WTC11 (cell line): ENCODE measurements at regions not wholly inside any gene's neighbourhood (a gene's known extent, or its start where the extent isn't known, plus 50 kb on each side); places are given as distances from the start of the nearest gene placed in this dataset.
A peak's percentile ranks its signal among the peaks of the same experiment; 100 is the strongest.
"Not testable (repeated sequence)": the region's sequence is repeated elsewhere in the genome, so short reads cannot be mapped to it uniquely, and the experiment has no call there.

ENCODE experiments used
- ATAC-seq: fragments of 200-7000 bp; cut with Tn5 transposase; 2 replicates; pipeline ENCODE4 v1.10.0; 2021; ENCODE audit warnings: mild to moderate bottlenecking, moderate library complexity
- CTCF ChIA-PET: fragments of 300-600 bp; sonication (Branson Sonifier 250); formaldehyde crosslinking; loops from one replicate; lab custom pipeline; 2021; ENCODE audit warnings: antibody characterized with exemption; lab: Charles Lee
- POLR2A ChIA-PET: fragments of 350-600 bp; sonication (Branson Sonifier 250); formaldehyde crosslinking; loops from one replicate; lab custom pipeline; 2021; ENCODE audit warnings: antibody characterized with exemption; lab: Charles Lee
- DNase-seq: peaks from one replicate; pipeline ENCODE4 v3.0.0; 2021; ENCODE audit warnings: low spot score
- H3K27ac Mint-ChIP-seq: 2 replicates; pipeline ENCODE4 v1.8.0; 2021; ENCODE audit warnings: mixed read lengths
- H3K27me3 Mint-ChIP-seq: 2 replicates; pipeline ENCODE4 v1.8.0; 2021; ENCODE audit warnings: low read depth, mild to moderate bottlenecking, moderate library complexity, mixed read lengths
- H3K36me3 Mint-ChIP-seq: 2 replicates; pipeline ENCODE4 v1.8.0; 2021; ENCODE audit warnings: mixed read lengths
- H3K4me1 Mint-ChIP-seq: 2 replicates; pipeline ENCODE4 v1.8.0; 2022; ENCODE audit warnings: mixed read lengths
- H3K4me3 Mint-ChIP-seq: 2 replicates; pipeline ENCODE4 v1.8.0; 2021; ENCODE audit warnings: mild to moderate bottlenecking, moderate library complexity, mixed read lengths
- H3K9me3 Mint-ChIP-seq: 2 replicates; pipeline ENCODE4 v1.8.0; 2021; ENCODE audit warnings: mixed read lengths
- CBFB ChIP-seq: sonication (generic); formaldehyde crosslinking; IDR thresholded peaks from 2 replicates; pipeline ENCODE4 v1.8.1; 2022; ENCODE audit warnings: mild to moderate bottlenecking, low read depth, missing genetic modification reagents
- CTCF ChIP-seq: fragments of 200-600 bp; IDR thresholded peaks from 2 replicates; pipeline ENCODE4 v1.8.0; 2022; ENCODE audit warnings: antibody characterized with exemption
- ERG ChIP-seq: fragments of 250-450 bp; sonication (Bioruptor Pico); IDR thresholded peaks from 2 replicates; pipeline ENCODE4 v1.8.0; 2021; ENCODE audit warnings: mild to moderate bottlenecking
- FOXK1 ChIP-seq: sonication (generic); formaldehyde crosslinking; IDR thresholded peaks from 2 replicates; pipeline ENCODE4 v1.8.0; 2022; ENCODE audit warnings: mild to moderate bottlenecking, moderate library complexity, missing genetic modification reagents
- GRHL2 ChIP-seq: fragments of 250-450 bp; sonication (Bioruptor Pico); IDR thresholded peaks from 2 replicates; pipeline ENCODE4 v1.8.0; 2022; ENCODE audit warnings: mild to moderate bottlenecking, moderate library complexity; ENCODE audit not compliant: insufficient replicate concordance, severe bottlenecking
- JAZF1 ChIP-seq: fragments of 250-450 bp; sonication (Bioruptor Pico); IDR thresholded peaks from 2 replicates; pipeline ENCODE4 v1.9.0; 2021; ENCODE audit warnings: moderate library complexity, mild to moderate bottlenecking, inconsistent platforms
- NFATC4 ChIP-seq: fragments of 250-450 bp; sonication (Bioruptor Pico); IDR thresholded peaks from 2 replicates; pipeline ENCODE4 v1.9.0; 2021; ENCODE audit warnings: mild to moderate bottlenecking
- PREB ChIP-seq: sonication (generic); formaldehyde crosslinking; IDR thresholded peaks from 2 replicates; pipeline ENCODE4 v1.8.1; 2022; ENCODE audit warnings: mild to moderate bottlenecking, missing genetic modification reagents, moderate library complexity, borderline replicate concordance
- TEAD1 ChIP-seq: sonication (generic); formaldehyde crosslinking; IDR thresholded peaks from 2 replicates; pipeline ENCODE4 v1.8.0; 2022; ENCODE audit warnings: mild to moderate bottlenecking, missing genetic modification reagents
- TP53 ChIP-seq: sonication (generic); formaldehyde crosslinking; IDR thresholded peaks from 2 replicates; pipeline ENCODE4 v1.8.1; 2023; ENCODE audit warnings: mild to moderate bottlenecking, missing genetic modification reagents
- ZBTB43 ChIP-seq: sonication (generic); formaldehyde crosslinking; IDR thresholded peaks from 2 replicates; pipeline ENCODE4 v1.8.1; 2023; ENCODE audit warnings: mild to moderate bottlenecking, missing genetic modification reagents
- ZNF317 ChIP-seq: sonication (generic); formaldehyde crosslinking; IDR thresholded peaks from 2 replicates; pipeline ENCODE4 v1.8.1; 2023; ENCODE audit warnings: low read depth, mild to moderate bottlenecking, moderate library complexity, missing genetic modification reagents, borderline replicate concordance
- ZSCAN18 ChIP-seq: fragments of 250-450 bp; sonication (Bioruptor Pico); IDR thresholded peaks from 2 replicates; pipeline ENCODE4 v2.1.2; 2022; ENCODE audit warnings: mild to moderate bottlenecking, moderate library complexity

GRCh38 chr20:22729616-22730236 lies 145.4 kb upstream of the FOXA2 start (continued):
- TF ChIP-seq PREB, result no peak
- no peak for TF ChIP-seq ZSCAN18 (CRISPR knock-in tag)
- TF ChIP-seq ZBTB43 (CRISPR knock-in tag), result no peak
- TF ChIP-seq ZNF317 (CRISPR knock-in tag), result no peak
- TF ChIP-seq NFATC4 (CRISPR knock-in tag), result no peak

GRCh38 chr20:22732751-22733150 lies 148.4 kb upstream of the FOXA2 start:
- H3K9me3 Mint-ChIP-seq, result peaks cover 25% of the 10 kb centered on the region
- ATAC-seq, result no peak
- H3K36me3 Mint-ChIP-seq, result peaks cover 9% of the 10 kb centered on the region; the same call in 1 of the 2 replicates
- H3K4me3 Mint-ChIP-seq, result no peak overlapping the region
- ChIA-PET POLR2A (no interaction called here), CTCF (interaction anchor here (1.1 to 4.0 kb wide), 3 partner anchors 10 to 119 kb away, joined by 3 to 23 read pairs (median 4); no protein-coding TSS in a partner anchor)
- no peaks in the 10 kb centered on the region for H3K4me1 Mint-ChIP-seq
- no peaks in the 10 kb centered on the region; the same call in 1 of the 2 replicates for H3K27me3 Mint-ChIP-seq
- no peak for DNase-seq
- no peak overlapping the region for H3K27ac Mint-ChIP-seq
- TF ChIP-seq JAZF1 (CRISPR knock-in tag) (no peak), ERG (CRISPR knock-in tag) (no peak)

- ATAC-seq, result peak; percentile 90
- POLR2A ChIA-PET, result interaction anchor here (0.6 kb wide), 1 partner anchor 394 kb away, joined by 4 read pairs; no protein-coding TSS in a partner anchor
- TF ChIP-seq CTCF, result peak; percentile 72
- 0 out of 2 replicates have a peak, but pooled peaks have one; percentile 46 for TF ChIP-seq FOXK1
- not testable (repeated sequence) for H3K36me3 Mint-ChIP-seq, H3K4me1 Mint-ChIP-seq, H3K27me3 Mint-ChIP-seq, H3K27ac Mint-ChIP-seq, H3K4me3 Mint-ChIP-seq
- CTCF ChIA-PET, result interaction anchor here (0.6 to 4.0 kb wide), 20 partner anchors 11 to 605 kb away, joined by 3 to 23 read pairs (median 4); no protein-coding TSS in a partner anchor
- peaks cover 25% of the 10 kb centered on the region for H3K9me3 Mint-ChIP-seq
- peak; percentile 80 for DNase-seq
These were observed 150.7 kb upstream of the FOXA2 start for GRCh38 chr20:22734946-22735647.

GRCh38 chr20:22740829-22741228 lies 156.5 kb upstream of the FOXA2 start:
- Mint-ChIP-seq H3K4me1 (no peaks in the 10 kb centered on the region), H3K9me3 (peaks cover 6% of the 10 kb centered on the region), H3K27me3 (peaks cover 7% of the 10 kb centered on the region; the same call in 1 of the 2 replicates), H3K36me3 (no peaks in the 10 kb centered on the region), H3K4me3 (no peak overlapping the region), H3K27ac (no peak overlapping the region)
- ATAC-seq (no peak), DNase-seq (no peak)
- ChIA-PET CTCF (no interaction called here), POLR2A (interaction anchor here (0.6 kb wide), 1 partner anchor 1052 kb away, joined by 3 read pairs; no protein-coding TSS in a partner anchor)
- no peak for TF ChIP-seq CBFB (CRISPR knock-in tag)
- TF ChIP-seq TP53 (CRISPR knock-in tag), result no peak
- no peak for TF ChIP-seq TEAD1
- TF ChIP-seq GRHL2 (CRISPR knock-in tag), result no peak
- no peak for TF ChIP-seq CTCF
